ENCODE measurements at regions not wholly inside any gene's neighbourhood (a gene's known extent, or its start where the extent isn't known, plus 50 kb on each side); places are given as distances from the start of the nearest gene placed in this dataset.

GRCh38 chr12:123089631-123090353 lies 61.1 kb downstream of the PITPNM2 start (continued):
- TF ChIP-seq ARID5B (CRISPR knock-in tag; IDR thresholded peaks at IDR 0.05): peak; percentile 64
- TF ChIP-seq ZNF256 (CRISPR knock-in tag; conservative IDR thresholded peaks at IDR 0.05): no peak
- TF ChIP-seq CBX1 (IDR thresholded peaks at IDR 0.05; ENCODE audit: low read depth): no peak
- no peak for TF ChIP-seq PAX8 (CRISPR knock-in tag; IDR thresholded peaks at IDR 0.05; ENCODE audit: borderline replicate concordance)
- no peak for TF ChIP-seq TARDBP (CRISPR knock-in tag; IDR thresholded peaks at IDR 0.05)
- TF ChIP-seq RFX5 (IDR thresholded peaks at IDR 0.05; ENCODE audit: low read depth, low read length): no peak
- TF ChIP-seq ZNF264 (CRISPR knock-in tag; IDR thresholded peaks at IDR 0.05): no peak
- TF ChIP-seq MIXL1 (CRISPR knock-in tag; IDR thresholded peaks at IDR 0.05): no peak
- TF ChIP-seq ZBTB4 (CRISPR knock-in tag; IDR thresholded peaks at IDR 0.05; ENCODE audit: borderline replicate concordance): no peak
- TF ChIP-seq CHD2 (IDR thresholded peaks at IDR 0.05; ENCODE audit: low read depth, low read length): no peak
- no peak for TF ChIP-seq CBX2 (IDR thresholded peaks at IDR 0.05; ENCODE audit: low read depth, low read length)
- TF ChIP-seq CBX2 (CRISPR knock-in tag; IDR thresholded peaks at IDR 0.05; ENCODE audit: low read depth): no peak
- no peak for TF ChIP-seq SALL2 (CRISPR knock-in tag; IDR thresholded peaks at IDR 0.05)
- TF ChIP-seq ZNF776 (CRISPR knock-in tag; IDR thresholded peaks at IDR 0.05): no peak
- no peak for TF ChIP-seq JARID2 (CRISPR knock-in tag; IDR thresholded peaks at IDR 0.05; ENCODE audit: insufficient replicate concordance)
- TF ChIP-seq RAD21 (CRISPR knock-in tag; IDR thresholded peaks at IDR 0.05): no peak
- no peak for TF ChIP-seq PRDM10 (CRISPR knock-in tag; IDR thresholded peaks at IDR 0.05; ENCODE audit: low read depth)
- TF ChIP-seq RAD51 (IDR thresholded peaks at IDR 0.05; ENCODE audit: borderline replicate concordance): no peak
- no peak for TF ChIP-seq TSC22D2 (CRISPR knock-in tag; IDR thresholded peaks at IDR 0.05; ENCODE audit: borderline replicate concordance)
- no peak for TF ChIP-seq MBD4 (IDR thresholded peaks at IDR 0.05; ENCODE audit: borderline replicate concordance, low read length)
- no peak for TF ChIP-seq HIVEP1 (CRISPR knock-in tag; IDR thresholded peaks at IDR 0.05)
- TF ChIP-seq U2AF1 (optimal IDR thresholded peaks at IDR 0.05; ENCODE audit: low read depth, low read length): no peak

Measured in HepG2 (cell line).